ENCODE measurements at regions not wholly inside any gene's neighbourhood (a gene's known extent, or its start where the extent isn't known, plus 50 kb on each side); places are given as distances from the start of the nearest gene placed in this dataset.

- TF ChIP-seq POLR2A (IDR thresholded peaks at IDR 0.05) (no peak), CTCF (IDR thresholded peaks at IDR 0.05) (no peak)
Observed at GRCh38 chr3:107915706-107916105, 175.1 kb downstream of the CD47 start.
